GM23338 (cell line): ENCODE measurements at regions not wholly inside any gene's neighbourhood (a gene's known extent, or its start where the extent isn't known, plus 50 kb on each side); places are given as distances from the start of the nearest gene placed in this dataset.

Source experiments
- ATAC-seq: fragments of 200-7000 bp; cut with Tn5 transposase; 3 replicates; pipeline ENCODE4 v1.9.1; 2020
- DNase-seq: peaks from one replicate; pipeline ENCODE4 v3.0.0-alpha.2; 2015; ENCODE audit warnings: low spot score
- H2AFZ ChIP-seq: fragments of 200-600 bp; sonication (generic); 2 replicates; pipeline ENCODE4 v1.8.0; 2016; ENCODE audit warnings: antibody characterized with exemption, mild to moderate bottlenecking, moderate library complexity
- H3F3A ChIP-seq: fragments of 200-600 bp; sonication (generic); replicated peaks from 2 replicates; pipeline ENCODE4 v1.8.0; 2017; ENCODE audit warnings: antibody characterized with exemption, mixed run types, low read depth
- H3K27ac ChIP-seq: fragments of 200-600 bp; sonication (generic); 2 replicates; pipeline ENCODE4 v1.6.1; 2016; ENCODE audit warnings: low read depth
- H3K27me3 ChIP-seq: fragments of 200-600 bp; sonication (generic); 2 replicates; pipeline ENCODE4 v1.8.0; 2016; ENCODE audit warnings: mild to moderate bottlenecking, mixed run types, moderate library complexity; ENCODE audit not compliant: insufficient read depth
- H3K36me3 ChIP-seq: fragments of 200-600 bp; sonication (generic); 2 replicates; pipeline ENCODE4 v1.8.0; 2016; ENCODE audit warnings: mild to moderate bottlenecking; ENCODE audit not compliant: insufficient read depth
- H3K4me1 ChIP-seq: fragments of 200-600 bp; sonication (generic); 2 replicates; pipeline ENCODE4 v1.8.0; 2016; ENCODE audit warnings: mild to moderate bottlenecking, moderate library complexity; ENCODE audit not compliant: insufficient read depth
- H3K4me2 ChIP-seq: fragments of 200-600 bp; sonication (generic); 2 replicates; pipeline ENCODE4 v1.7.1; 2017; ENCODE audit warnings: mixed run types
- H3K4me3 ChIP-seq: fragments of 200-600 bp; sonication (generic); 2 replicates; pipeline ENCODE4 v1.6.1; 2016; ENCODE audit warnings: mixed run types
- H3K79me2 ChIP-seq: fragments of 200-600 bp; sonication (generic); replicated peaks from 2 replicates; pipeline ENCODE4 v1.8.0; 2017; ENCODE audit warnings: mild to moderate bottlenecking; ENCODE audit not compliant: insufficient read depth
- H3K9me2 ChIP-seq: fragments of 200-600 bp; sonication (generic); 2 replicates; pipeline ENCODE4 v1.8.0; 2017; ENCODE audit not compliant: insufficient read depth
- H4K20me1 ChIP-seq: fragments of 200-600 bp; sonication (generic); replicated peaks from 2 replicates; pipeline ENCODE4 v1.8.0; 2017; ENCODE audit warnings: mild to moderate bottlenecking; ENCODE audit not compliant: insufficient read depth
- H3K27ac Mint-ChIP-seq: 2 replicates; pipeline ENCODE4 v1.8.0; 2020; ENCODE audit warnings: inconsistent platforms, mild to moderate bottlenecking, moderate library complexity, mixed read lengths
- H3K27me3 Mint-ChIP-seq: 3 replicates; pipeline ENCODE4 v1.8.0; 2022; ENCODE audit warnings: low read depth, mild to moderate bottlenecking, moderate library complexity, mixed read lengths, inconsistent platforms; ENCODE audit not compliant: insufficient read depth, poor library complexity
- H3K36me3 Mint-ChIP-seq: 3 replicates; pipeline ENCODE4 v1.8.0; 2021; ENCODE audit warnings: low read depth, mild to moderate bottlenecking, inconsistent platforms, moderate library complexity, mixed read lengths
- H3K4me1 Mint-ChIP-seq: 3 replicates; pipeline ENCODE4 v1.8.0; 2020; ENCODE audit warnings: mild to moderate bottlenecking, inconsistent platforms, mixed read lengths
- H3K4me3 Mint-ChIP-seq: 3 replicates; pipeline ENCODE4 v1.8.0; 2021; ENCODE audit warnings: moderate library complexity, mild to moderate bottlenecking, inconsistent platforms, mixed read lengths
- H3K9me3 Mint-ChIP-seq: 3 replicates; pipeline ENCODE4 v1.8.0; 2020; ENCODE audit warnings: moderate library complexity, mild to moderate bottlenecking, inconsistent platforms, mixed read lengths
- CREB1 ChIP-seq: fragments of 250-450 bp; sonication (Bioruptor Pico); IDR thresholded peaks from 2 replicates; pipeline ENCODE4 v1.5.0; 2020; ENCODE audit warnings: low read depth, mild to moderate bottlenecking, moderate library complexity
- EZH2 ChIP-seq: fragments of 200-600 bp; sonication (generic); IDR thresholded peaks from one replicate; pipeline ENCODE4 v1.8.0; 2017; ENCODE audit warnings: antibody characterized with exemption, mild to moderate bottlenecking, low read depth; ENCODE audit not compliant: unreplicated experiment
- EZH2phosphoT487 ChIP-seq: fragments of 200-600 bp; sonication (generic); IDR thresholded peaks from one replicate; pipeline ENCODE4 v1.8.1; 2018; ENCODE audit warnings: antibody characterized with exemption; ENCODE audit not compliant: unreplicated experiment
- JUNB ChIP-seq: IDR thresholded peaks from one replicate; pipeline ENCODE4 v1.6.1; 2016; ENCODE audit warnings: antibody characterized with exemption; ENCODE audit not compliant: unreplicated experiment
- NANOG ChIP-seq: IDR thresholded peaks from 2 replicates; pipeline ENCODE4 v1.6.1; 2016; ENCODE audit warnings: antibody characterized with exemption, borderline replicate concordance
- POLR2AphosphoS5 ChIP-seq: IDR thresholded peaks from 2 replicates; pipeline ENCODE4 v1.6.1; 2016; ENCODE audit warnings: antibody characterized with exemption, low read depth
- STAT1 ChIP-seq: IDR thresholded peaks from one replicate; pipeline ENCODE4 v1.6.1; 2016; ENCODE audit warnings: antibody characterized with exemption; ENCODE audit not compliant: unreplicated experiment
- ZNF114 ChIP-seq: fragments of 250-450 bp; sonication (Bioruptor Pico); IDR thresholded peaks from 2 replicates; pipeline ENCODE4 v1.5.0; 2020; ENCODE audit warnings: mild to moderate bottlenecking, moderate library complexity
- ZNF331 ChIP-seq: fragments of 250-450 bp; sonication (Bioruptor Pico); IDR thresholded peaks from 2 replicates; pipeline ENCODE4 v1.5.0; 2020; ENCODE audit warnings: low read depth, mild to moderate bottlenecking, moderate library complexity
- TF ChIP-seq, protein P1 (sequence below), 2 experiments: fragments of 200-600 bp in 1 of 2; sonication (generic) in 1 of 2; conservative IDR thresholded peaks; 2 replicates each; pipeline versions ENCODE4 v1.5.1 to v1.6.1; 2016 to 2017; ENCODE audit warnings: antibody characterized with exemption in 2 of 2, low read depth in 2 of 2, mild to moderate bottlenecking in 2 of 2, moderate library complexity in 1 of 2
- TF ChIP-seq, protein P2 (sequence below): IDR thresholded peaks from one replicate; pipeline ENCODE4 v1.6.1; 2018; ENCODE audit warnings: antibody characterized with exemption; ENCODE audit not compliant: unreplicated experiment
- TF ChIP-seq, protein P3 (sequence below): fragments of 250-450 bp; sonication (Bioruptor Pico); IDR thresholded peaks from 2 replicates; pipeline ENCODE4 v1.5.0; 2020; ENCODE audit warnings: mild to moderate bottlenecking, moderate library complexity
- TF ChIP-seq, protein P4 (sequence below): IDR thresholded peaks from 2 replicates; pipeline ENCODE4 v1.6.1; 2016; ENCODE audit warnings: antibody characterized with exemption

DNA sequence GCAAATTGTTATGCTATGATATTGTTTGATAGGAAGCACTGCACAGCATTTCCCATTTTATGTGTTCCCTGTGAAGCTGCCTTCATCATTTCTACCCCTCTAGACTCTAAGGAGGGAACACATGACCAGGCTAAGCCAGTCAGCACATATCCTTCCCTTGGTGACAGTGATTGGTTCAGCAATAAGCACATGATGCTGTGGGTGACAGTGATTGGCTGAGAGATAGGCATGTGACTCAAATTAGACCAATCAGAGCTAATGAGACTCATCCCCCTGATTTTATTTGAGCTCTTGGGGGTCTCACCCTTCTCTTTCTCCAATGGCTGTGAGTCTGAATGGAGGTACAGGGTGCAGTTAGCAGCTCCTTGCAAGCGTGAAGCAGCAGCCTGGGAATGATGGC, 195.2 kb downstream of the NUAK1 start:
- H3K9me3 Mint-ChIP-seq: no peaks in the 10 kb centered on the region
- TF ChIP-seq, protein P1, sequence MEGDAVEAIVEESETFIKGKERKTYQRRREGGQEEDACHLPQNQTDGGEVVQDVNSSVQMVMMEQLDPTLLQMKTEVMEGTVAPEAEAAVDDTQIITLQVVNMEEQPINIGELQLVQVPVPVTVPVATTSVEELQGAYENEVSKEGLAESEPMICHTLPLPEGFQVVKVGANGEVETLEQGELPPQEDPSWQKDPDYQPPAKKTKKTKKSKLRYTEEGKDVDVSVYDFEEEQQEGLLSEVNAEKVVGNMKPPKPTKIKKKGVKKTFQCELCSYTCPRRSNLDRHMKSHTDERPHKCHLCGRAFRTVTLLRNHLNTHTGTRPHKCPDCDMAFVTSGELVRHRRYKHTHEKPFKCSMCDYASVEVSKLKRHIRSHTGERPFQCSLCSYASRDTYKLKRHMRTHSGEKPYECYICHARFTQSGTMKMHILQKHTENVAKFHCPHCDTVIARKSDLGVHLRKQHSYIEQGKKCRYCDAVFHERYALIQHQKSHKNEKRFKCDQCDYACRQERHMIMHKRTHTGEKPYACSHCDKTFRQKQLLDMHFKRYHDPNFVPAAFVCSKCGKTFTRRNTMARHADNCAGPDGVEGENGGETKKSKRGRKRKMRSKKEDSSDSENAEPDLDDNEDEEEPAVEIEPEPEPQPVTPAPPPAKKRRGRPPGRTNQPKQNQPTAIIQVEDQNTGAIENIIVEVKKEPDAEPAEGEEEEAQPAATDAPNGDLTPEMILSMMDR (conservative IDR thresholded peaks at IDR 0.05; ENCODE audit: low read depth in 2 of 2): no peak
- TF ChIP-seq NANOG: no peak
- no peak for TF ChIP-seq ZNF331 (CRISPR knock-in tag)
- TF ChIP-seq, protein P2, sequence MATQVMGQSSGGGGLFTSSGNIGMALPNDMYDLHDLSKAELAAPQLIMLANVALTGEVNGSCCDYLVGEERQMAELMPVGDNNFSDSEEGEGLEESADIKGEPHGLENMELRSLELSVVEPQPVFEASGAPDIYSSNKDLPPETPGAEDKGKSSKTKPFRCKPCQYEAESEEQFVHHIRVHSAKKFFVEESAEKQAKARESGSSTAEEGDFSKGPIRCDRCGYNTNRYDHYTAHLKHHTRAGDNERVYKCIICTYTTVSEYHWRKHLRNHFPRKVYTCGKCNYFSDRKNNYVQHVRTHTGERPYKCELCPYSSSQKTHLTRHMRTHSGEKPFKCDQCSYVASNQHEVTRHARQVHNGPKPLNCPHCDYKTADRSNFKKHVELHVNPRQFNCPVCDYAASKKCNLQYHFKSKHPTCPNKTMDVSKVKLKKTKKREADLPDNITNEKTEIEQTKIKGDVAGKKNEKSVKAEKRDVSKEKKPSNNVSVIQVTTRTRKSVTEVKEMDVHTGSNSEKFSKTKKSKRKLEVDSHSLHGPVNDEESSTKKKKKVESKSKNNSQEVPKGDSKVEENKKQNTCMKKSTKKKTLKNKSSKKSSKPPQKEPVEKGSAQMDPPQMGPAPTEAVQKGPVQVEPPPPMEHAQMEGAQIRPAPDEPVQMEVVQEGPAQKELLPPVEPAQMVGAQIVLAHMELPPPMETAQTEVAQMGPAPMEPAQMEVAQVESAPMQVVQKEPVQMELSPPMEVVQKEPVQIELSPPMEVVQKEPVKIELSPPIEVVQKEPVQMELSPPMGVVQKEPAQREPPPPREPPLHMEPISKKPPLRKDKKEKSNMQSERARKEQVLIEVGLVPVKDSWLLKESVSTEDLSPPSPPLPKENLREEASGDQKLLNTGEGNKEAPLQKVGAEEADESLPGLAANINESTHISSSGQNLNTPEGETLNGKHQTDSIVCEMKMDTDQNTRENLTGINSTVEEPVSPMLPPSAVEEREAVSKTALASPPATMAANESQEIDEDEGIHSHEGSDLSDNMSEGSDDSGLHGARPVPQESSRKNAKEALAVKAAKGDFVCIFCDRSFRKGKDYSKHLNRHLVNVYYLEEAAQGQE: no peak
- TF ChIP-seq, protein P3, sequence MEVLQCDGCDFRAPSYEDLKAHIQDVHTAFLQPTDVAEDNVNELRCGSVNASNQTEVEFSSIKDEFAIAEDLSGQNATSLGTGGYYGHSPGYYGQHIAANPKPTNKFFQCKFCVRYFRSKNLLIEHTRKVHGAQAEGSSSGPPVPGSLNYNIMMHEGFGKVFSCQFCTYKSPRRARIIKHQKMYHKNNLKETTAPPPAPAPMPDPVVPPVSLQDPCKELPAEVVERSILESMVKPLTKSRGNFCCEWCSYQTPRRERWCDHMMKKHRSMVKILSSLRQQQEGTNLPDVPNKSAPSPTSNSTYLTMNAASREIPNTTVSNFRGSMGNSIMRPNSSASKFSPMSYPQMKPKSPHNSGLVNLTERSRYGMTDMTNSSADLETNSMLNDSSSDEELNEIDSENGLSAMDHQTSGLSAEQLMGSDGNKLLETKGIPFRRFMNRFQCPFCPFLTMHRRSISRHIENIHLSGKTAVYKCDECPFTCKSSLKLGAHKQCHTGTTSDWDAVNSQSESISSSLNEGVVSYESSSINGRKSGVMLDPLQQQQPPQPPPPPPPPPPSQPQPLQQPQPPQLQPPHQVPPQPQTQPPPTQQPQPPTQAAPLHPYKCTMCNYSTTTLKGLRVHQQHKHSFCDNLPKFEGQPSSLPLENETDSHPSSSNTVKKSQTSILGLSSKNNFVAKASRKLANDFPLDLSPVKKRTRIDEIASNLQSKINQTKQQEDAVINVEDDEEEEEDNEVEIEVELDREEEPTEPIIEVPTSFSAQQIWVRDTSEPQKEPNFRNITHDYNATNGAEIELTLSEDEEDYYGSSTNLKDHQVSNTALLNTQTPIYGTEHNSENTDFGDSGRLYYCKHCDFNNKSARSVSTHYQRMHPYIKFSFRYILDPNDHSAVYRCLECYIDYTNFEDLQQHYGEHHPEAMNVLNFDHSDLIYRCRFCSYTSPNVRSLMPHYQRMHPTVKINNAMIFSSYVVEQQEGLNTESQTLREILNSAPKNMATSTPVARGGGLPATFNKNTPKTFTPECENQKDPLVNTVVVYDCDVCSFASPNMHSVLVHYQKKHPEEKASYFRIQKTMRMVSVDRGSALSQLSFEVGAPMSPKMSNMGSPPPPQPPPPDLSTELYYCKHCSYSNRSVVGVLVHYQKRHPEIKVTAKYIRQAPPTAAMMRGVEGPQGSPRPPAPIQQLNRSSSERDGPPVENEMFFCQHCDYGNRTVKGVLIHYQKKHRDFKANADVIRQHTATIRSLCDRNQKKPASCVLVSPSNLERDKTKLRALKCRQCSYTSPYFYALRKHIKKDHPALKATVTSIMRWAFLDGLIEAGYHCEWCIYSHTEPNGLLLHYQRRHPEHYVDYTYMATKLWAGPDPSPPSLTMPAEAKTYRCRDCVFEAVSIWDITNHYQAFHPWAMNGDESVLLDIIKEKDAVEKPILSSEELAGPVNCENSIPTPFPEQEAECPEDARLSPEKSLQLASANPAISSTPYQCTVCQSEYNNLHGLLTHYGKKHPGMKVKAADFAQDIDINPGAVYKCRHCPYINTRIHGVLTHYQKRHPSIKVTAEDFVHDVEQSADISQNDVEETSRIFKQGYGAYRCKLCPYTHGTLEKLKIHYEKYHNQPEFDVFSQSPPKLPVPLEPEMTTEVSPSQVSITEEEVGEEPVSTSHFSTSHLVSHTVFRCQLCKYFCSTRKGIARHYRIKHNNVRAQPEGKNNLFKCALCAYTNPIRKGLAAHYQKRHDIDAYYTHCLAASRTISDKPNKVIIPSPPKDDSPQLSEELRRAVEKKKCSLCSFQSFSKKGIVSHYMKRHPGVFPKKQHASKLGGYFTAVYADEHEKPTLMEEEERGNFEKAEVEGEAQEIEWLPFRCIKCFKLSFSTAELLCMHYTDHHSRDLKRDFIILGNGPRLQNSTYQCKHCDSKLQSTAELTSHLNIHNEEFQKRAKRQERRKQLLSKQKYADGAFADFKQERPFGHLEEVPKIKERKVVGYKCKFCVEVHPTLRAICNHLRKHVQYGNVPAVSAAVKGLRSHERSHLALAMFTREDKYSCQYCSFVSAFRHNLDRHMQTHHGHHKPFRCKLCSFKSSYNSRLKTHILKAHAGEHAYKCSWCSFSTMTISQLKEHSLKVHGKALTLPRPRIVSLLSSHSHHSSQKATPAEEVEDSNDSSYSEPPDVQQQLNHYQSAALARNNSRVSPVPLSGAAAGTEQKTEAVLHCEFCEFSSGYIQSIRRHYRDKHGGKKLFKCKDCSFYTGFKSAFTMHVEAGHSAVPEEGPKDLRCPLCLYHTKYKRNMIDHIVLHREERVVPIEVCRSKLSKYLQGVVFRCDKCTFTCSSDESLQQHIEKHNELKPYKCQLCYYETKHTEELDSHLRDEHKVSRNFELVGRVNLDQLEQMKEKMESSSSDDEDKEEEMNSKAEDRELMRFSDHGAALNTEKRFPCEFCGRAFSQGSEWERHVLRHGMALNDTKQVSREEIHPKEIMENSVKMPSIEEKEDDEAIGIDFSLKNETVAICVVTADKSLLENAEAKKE (CRISPR knock-in tag): no peak
- no peak for TF ChIP-seq STAT1
- TF ChIP-seq EZH2phosphoT487: no peak
- TF ChIP-seq EZH2: no peak
- no peak for TF ChIP-seq CREB1 (CRISPR knock-in tag)
- TF ChIP-seq JUNB: no peak
- TF ChIP-seq POLR2AphosphoS5: no peak
- TF ChIP-seq, protein P4, sequence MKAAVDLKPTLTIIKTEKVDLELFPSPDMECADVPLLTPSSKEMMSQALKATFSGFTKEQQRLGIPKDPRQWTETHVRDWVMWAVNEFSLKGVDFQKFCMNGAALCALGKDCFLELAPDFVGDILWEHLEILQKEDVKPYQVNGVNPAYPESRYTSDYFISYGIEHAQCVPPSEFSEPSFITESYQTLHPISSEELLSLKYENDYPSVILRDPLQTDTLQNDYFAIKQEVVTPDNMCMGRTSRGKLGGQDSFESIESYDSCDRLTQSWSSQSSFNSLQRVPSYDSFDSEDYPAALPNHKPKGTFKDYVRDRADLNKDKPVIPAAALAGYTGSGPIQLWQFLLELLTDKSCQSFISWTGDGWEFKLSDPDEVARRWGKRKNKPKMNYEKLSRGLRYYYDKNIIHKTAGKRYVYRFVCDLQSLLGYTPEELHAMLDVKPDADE: no peak
- no peak for TF ChIP-seq ZNF114 (CRISPR knock-in tag)
- no peaks in the 10 kb centered on the region for H3K79me2 ChIP-seq
- H3K4me3 Mint-ChIP-seq: no peak overlapping the region
- H4K20me1 ChIP-seq: no peaks in the 10 kb centered on the region
- H3K4me3 ChIP-seq: no peak overlapping the region
- H3K27ac Mint-ChIP-seq: no peak overlapping the region
- H3K27ac ChIP-seq: no peak overlapping the region
- H3K27me3 ChIP-seq: no peaks in the 10 kb centered on the region
- ATAC-seq: no peak
- H3K9me2 ChIP-seq: peaks cover 28% of the 10 kb centered on the region
- DNase-seq: no peak
- H3K4me1 ChIP-seq: peaks cover 5% of the 10 kb centered on the region; the same call in 1 of the 2 replicates
- no peak overlapping the region for H2AFZ ChIP-seq
- peaks cover 2% of the 10 kb centered on the region for H3K27me3 Mint-ChIP-seq
- no peak overlapping the region for H3K4me2 ChIP-seq
- no peaks in the 10 kb centered on the region for H3K36me3 ChIP-seq
- H3F3A ChIP-seq: no peaks in the 10 kb centered on the region
- no peaks in the 10 kb centered on the region for H3K36me3 Mint-ChIP-seq
- peaks cover 5% of the 10 kb centered on the region for H3K4me1 Mint-ChIP-seq
